GM21723 (cell line): ENCODE measurements at regions not wholly inside any gene's neighbourhood (a gene's known extent, or its start where the extent isn't known, plus 50 kb on each side); places are given as distances from the start of the nearest gene placed in this dataset.
"Not testable (repeated sequence)": the region's sequence is repeated elsewhere in the genome, so short reads cannot be mapped to it uniquely, and the experiment has no call there.

Source experiments
- ATAC-seq: cut with Tn5 transposase; IDR thresholded peaks from one replicate; pipeline ENCODE4 v1.9.1; 2021; ENCODE audit warnings: mild to moderate bottlenecking, moderate library complexity; ENCODE audit not compliant: unreplicated experiment

DNA sequence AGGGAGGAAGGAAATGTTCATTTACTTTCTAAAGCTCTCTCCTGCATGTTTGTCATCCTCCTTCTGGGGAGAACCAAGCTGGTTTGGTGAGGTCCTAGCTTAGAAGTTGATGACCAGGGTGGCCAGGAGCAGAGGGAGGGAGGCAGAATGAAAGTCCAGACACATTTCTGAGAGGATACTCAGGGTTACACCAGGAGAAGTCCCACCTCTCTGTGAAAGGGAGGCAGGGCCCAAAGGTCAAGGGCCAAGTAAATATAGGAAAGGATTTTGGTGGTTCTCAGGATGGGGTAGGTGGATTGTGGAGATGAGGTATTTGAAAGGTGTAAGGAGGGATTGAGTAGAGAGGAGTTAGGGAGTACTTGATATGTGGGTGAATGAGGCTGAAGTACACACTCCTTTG is 58.0 kb upstream of the FBXO11 start:
- ATAC-seq = no peak

DNA sequence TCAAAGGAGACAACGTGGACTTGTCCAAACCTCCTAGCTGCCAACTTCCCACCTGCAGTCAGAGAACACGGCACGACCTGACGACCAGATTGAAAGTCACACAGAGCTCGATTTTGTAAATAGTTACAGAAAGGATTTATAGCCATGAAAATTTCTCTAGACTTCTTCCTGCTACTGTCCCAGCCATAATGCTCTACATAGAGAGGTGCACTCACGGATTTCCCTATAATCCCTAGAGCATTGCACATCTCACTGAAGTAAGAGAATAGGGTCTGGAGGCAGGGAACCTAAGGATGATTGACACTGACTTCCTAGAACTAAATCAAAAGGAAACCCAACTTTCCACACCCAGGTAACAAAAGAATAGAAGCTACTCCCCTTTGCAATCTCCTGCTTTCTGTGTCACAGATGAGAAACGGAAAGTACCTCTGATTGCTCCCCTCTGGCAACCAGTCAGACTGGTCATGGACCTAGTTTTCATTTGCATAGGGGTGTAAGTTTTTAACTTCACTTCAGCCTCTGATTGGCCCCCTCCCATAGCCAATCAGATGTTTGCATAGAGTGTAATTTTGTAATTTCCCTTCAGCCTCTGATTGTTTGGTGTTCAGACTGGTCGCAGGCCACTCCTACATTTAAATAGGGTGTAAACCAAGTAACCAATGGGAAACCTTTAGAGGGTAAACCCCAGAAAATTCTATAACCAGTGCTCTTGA is 58.6 kb upstream of the FBXO11 start:
- no peak for ATAC-seq

DNA sequence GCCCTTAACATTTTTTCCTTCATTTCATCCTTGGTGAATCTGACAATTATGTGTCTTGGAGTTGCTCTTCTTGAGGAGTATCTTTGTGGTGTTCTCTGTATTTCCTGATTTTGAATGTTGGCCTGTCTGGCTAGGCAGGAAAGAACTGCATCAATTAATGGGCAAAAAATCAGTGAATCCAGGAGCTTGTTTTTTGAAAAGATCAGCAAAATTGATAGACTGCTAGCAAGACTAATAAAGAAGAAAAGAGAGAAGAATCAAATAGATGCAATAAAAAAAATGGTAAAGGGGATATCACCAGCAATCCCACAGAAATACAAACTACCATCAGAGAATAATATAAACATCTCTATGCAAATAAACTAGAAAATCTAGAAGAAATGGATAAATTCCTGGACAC is 70.4 kb upstream of the FBXO11 start:
- not testable (repeated sequence) for ATAC-seq

DNA sequence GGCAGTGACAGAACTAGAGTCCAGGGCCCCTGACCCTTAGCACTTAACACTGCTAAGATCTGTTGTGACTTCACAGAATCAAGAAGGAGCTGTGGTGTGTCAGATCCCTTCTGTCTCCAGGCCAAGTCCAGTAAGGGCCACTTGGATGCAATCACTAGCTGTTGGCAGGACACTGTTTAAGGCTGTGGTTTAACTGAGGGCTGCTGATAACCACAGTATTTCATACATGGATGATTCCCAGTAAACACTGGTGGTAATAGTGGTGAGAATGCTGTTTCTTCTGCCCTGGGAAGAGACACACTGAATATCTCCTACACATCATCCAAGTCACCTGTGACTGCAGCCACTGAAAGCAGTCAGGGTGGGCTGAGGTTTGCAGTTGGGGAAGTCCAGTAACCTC is 77.7 kb upstream of the FBXO11 start:
- no peak for ATAC-seq

DNA sequence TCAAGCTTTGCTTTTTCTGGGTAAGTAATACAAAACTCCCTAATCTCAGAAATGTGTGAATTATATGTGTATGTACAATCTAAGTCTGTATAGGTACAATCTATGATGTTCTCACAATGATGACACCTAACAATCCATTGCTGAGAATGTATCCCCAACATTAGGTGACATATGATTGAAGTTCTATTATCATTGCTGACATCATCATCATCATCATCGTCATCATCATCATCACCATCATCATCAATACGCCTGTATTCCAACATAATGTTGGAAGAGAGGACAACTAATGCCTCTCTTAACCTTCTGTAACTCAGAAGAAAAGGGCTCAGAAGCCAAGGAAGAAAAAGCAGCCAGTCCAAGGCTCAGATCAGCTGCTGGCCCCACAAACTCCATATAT is 84.2 kb upstream of the FBXO11 start:
- no peak for ATAC-seq

DNA sequence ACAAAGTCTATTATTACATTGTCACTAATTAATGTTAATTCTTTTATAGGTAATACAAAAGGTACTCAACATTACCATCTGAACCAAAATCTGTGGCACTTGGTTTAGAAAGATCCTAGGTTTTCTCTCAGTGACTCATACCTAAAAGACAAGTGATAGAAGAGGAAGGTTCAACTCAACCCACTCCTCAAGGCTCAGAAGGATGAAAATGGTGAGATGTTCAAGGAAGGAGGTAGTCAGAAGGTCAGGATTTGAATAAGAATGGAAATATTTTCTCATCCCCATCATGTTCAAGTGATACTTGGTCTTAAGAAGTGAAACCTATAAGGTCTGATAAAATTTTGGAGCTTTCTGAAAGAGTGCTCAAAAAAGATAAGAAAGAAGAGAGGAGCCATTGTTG is 86.4 kb upstream of the FBXO11 start:
- no peak for ATAC-seq

DNA sequence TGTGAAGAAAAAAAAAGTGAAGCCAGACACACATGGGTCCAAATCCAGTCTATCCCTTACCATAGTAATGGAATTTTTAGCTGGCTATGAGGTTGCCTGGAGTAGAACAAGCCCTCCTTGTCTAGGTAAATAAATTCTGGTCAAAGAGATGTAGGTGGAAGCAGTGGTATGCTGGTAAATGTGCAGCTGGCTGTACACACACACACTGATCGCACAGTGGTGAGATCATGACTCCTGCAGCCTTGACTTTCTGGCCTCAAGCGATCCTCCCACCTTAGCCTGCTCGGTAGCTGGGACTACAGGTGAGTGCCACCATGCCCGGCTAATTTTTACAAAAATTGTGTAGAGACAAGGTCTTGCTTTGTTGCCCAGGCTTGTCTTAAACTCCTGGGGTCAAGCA is 90.5 kb upstream of the FBXO11 start:
- ATAC-seq = no peak

DNA sequence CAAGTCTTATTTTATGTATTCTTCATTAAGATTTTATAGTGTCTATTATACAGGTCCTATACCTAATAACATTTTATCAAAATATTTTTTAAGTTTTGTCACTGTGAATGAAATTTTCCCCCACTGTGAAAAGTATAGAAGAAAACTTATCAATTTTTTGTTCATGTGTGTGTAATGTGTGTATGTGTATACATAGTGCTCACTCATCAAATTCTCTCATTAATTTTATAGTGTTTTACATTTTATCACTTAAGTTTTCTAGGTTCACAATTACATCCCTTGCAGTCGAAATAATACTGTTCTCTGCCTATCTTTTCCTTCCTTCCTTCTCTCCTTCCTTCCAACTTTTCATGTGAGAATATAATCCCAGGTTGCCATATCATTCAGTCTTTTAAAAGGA is 93.2 kb upstream of the FBXO11 start:
- ATAC-seq = no peak

DNA sequence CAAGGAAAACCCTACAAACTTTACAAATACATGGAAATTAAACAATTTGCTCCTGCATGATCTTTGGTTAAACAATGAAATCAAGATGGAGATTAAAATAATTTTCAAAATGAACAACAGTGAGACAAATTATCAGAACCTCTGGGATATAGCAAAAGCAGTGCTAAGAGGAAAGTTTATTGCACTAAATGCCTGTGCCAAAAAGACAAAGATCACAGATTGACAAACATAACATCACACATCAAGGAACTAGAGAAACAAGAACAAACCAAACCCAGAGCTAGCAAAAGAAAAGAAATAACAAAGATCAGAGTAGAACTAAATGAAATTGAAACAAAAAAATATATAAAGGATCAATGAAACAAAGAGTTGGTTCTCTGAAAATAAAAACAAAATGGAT is 95.2 kb upstream of the FBXO11 start:
- no peak for ATAC-seq

DNA sequence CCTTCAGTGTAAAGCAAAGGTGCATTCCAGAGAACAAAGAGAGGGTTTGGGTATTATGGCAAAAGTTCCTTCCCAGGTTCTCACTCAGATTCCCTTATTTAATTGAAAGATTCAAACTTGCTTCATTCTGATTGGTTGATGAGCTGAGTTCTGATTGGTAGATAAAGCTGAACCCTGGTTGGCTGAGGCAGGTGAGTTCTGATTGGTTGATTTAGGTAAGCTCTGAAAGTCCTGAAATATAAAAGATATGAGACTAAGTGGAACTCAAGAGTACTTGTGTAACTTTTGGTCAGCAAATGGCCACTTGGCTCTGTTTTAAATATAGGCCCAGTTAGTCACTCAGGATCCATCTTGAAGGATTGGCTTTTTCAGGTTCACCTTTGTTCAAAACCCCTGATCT is 99.8 kb upstream of the FBXO11 start:
- no peak for ATAC-seq

DNA sequence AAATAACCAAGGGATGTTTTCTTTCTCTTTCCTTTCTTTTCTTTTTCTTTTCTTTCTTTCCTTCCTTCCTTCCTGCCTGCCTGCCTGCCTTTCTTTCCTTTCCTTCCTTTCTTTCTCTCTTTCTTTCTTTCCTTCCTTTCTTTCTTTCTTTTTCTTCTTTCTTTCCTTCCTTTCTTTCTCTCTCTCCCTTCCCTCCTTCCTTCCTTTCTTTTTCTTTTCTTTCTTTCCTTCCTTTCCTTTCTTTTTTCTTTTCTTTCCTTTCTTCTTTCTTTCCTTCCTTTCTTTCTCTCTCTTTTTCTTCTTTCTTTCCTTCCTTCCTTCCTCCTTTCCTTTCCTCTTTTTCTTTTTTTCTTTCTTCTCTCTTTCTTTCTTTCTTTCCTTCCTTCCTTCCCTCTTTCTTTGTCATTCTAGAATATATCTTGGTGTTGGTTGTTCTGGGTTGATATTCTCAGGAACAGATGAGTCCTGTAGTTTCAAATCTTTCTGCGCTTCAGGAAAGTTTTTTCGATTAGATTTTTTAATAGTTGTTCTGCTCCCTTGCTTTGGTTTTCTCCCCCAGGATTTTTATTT is 101.5 kb upstream of the FBXO11 start:
- ATAC-seq = no peak

DNA sequence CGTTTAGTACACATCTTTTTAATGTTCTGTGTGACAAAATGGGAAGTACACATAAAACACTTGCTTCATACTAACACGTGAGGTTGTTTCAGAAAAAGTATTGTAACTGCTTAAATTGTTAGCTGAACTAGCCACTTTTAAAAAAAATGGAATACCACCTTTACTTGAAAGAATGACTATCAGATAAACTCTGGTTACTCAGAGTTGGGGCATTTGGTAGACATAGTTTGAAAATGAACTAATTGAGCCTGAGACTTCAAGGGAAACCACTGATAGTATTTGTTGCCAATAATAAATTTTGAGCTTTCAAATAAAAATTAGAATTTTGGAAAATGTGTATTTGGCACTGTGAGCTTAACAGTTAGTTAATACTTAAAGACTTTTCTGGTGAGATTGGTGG is 103.0 kb upstream of the FBXO11 start:
- no peak for ATAC-seq

DNA sequence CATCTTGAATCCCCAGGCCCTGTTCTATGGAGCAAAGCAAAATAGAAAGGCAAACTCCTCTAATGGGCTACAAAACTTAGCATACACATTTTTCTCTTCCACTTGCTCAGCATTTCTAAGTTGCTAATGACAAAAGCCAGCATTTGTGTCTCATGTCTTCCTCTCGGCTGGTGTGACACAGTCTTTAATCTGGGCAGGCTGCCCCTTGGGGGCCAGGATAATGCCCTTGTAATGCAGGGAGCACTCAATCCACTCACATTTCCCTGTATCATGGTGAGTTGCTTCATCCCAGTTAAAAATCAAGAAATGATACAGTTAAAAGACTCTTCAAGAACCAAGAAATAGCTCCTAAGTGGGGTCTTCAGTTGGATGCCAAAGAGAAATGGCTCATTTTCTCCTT is 109.1 kb upstream of the FBXO11 start:
- no peak for ATAC-seq

DNA sequence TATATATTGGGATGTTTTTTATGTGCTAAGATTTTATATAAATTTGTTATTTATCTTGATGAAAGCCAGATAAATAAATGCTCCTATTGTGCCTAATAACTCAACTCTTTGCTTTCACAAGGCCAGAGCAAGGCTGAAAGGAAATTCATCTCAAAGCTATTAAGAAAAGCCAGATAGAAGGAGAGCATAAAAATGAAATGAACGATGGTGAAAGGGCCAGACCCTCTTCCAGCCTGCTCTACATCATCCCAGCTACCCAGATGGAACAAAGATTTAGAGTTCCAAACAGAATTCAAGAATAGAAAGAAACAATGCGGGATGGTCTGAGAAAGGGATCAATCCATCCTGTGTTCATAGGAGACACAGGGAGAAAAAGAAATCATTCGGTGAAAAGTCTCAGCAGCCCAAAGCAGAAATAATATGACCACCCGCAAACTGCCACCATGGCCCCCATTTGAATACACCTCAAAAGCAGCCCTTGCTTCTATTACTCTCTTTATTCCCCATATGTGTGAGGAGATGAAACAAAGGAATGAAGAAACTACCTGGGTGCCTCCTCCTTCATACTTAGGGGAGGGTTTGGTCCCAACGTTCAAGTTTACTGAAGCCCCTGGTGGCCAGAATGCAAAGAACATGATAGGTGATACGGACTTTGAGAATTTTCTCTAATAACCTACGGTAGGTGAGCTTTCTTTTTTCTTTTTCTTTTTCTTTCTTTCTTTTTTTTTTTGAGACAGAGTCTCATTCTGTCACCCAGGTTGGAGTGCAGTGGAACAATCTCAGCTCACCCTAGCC is 110.1 kb upstream of the FBXO11 start:
- ATAC-seq = no peak

DNA sequence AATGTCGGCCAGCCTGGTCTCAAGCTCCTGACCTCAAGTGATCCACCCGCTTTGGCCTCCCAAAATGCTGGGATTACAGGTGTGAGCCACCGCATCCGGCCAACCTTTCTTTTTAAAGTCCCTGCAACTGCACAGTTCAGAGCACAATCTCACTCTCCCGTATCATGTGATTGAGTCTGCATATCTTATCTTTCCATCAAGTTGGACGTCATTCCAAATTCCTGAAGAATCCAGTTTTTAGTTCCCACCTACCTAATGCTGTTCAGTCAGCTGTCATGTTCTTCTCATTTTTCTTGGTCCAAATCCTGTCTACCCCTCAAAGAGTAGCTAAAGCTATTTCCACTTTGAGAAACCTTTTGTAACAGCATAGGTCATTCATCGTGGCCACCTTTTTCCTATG is 110.8 kb upstream of the FBXO11 start:
- no peak for ATAC-seq

DNA sequence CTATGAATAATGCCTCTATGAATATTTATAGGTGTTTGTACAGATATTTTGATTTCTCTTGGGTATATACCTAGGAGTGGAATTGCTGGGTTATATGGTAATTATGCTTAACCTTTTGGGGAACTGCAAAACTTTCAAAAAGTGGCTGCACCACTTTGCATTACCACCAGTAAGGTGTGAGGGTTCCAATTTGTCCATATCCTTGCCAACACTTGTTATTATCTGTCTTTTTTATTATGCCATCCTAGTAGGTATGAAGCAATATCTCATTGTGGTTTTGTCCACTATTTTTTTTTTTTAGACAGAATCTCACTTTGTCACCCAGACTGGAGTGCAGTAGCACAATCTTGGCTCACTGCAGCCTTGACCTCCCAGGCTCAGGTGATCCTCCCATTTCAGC is 112.2 kb upstream of the FBXO11 start:
- no peak for ATAC-seq

DNA sequence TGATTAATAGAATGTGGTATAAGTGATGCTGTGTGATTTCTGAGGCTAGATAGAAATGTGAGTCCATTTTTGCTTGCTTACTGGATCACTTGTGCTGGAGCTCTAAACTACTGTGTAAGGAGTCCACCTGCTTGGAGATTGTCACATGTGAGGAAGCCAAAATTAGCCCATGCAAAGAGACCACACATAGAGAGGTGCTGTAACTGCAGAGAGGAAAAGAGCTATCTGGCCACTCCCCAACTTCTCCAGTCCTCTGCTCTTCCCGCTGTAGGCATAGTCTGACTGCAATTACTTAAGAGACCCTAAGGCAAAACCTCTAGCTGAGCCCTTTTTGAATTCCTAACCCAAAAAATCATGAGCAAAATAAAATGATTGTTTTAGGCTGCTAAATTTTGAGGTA is 120.6 kb upstream of the FBXO11 start:
- no peak for ATAC-seq

DNA sequence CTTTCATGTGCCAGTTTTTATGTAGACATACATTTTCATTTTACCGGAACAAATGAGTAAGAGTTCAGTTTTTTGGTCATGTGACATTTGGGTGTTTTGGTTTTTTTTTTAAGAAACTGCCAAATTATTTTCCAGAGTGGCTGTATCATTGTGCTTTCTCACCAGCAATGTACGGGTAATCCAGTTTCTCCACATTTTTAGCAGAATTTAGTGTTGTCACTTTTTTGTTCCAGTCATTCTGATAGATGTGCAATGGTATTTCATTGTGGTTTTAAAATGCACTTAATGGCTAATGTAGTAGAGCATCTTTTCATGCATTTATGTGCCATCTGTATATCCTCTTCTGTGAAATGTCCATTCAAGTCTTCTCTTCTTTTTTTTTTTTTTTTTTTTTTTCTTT is 126.5 kb upstream of the FBXO11 start:
- ATAC-seq = no peak

DNA sequence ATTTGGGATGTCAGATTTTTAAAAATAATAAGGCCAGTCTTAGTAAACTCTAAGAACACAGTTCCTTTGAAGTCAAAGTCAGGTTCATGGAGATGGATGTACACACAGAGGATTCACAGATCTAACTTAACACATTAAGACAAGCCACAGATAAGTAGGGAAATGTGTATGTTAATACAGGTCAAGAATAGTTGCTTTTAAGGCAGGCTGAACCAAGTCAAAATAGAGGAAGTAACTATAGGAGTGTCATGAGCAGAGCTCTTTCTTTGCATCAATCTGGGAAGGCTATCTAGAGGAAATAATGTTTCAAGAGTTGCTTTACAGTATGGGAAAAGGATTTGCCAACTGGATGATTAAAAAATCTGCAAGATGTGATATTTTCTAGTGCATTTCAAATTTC is 128.0 kb upstream of the FBXO11 start:
- ATAC-seq = no peak

DNA sequence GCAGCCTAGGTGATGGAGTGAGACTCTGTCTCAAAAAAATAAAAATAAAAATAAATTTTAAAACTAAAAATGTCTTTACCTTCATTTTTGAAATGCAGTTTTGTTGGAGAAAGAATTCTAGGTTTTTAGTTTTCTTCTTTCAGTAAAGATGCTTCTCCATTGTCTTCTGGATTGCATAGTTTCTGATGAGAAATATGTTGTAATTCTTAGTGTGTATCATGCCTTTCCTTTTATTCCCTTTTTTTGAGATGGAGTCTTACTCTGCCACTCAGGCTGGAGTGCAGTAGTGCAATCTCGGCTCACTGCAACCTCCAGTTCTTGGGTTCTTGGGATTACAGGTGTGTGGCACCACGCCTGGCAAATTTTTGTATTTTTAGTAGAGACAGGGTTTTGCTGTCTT is 130.0 kb upstream of the FBXO11 start:
- no peak for ATAC-seq

DNA sequence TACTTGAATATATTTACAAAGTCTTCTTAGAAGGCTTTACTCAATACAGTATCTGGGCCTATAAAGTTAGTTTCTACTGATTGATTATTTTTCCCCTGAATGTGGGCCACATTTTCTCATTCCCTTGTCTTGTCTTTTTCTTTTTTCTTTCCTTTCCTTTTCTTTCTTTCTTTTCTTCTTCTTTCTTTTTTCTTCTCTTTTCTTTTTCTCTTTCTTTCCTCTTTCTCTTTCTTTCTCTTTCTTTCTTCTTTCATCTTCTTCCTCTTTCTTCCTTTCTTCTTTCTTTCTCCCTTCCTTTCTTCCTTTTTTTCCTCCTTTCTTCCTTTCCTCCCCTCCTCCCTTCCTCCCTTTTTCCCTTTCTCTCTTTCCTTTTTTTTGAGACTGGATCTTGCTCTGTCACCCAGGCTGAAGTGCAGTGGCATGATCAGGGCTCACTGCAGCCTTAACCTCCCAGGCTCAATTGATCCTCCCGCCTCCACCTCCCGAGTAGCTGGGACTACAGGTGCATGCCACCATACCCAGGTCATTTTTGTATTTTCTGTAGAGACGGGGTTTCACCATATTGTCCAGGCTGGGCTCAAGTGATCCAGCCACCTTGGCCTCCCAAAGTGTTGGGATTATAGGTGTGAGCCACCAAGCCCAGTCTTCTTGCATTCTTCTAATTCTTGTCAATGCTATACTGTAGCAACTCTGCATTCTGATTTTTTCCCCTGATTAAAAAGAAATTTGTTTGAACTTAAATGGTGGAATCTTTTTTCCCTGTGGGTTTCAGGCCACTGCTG is 133.1 kb upstream of the FBXO11 start:
- ATAC-seq = no peak
